Parathyroid adenoma (tissue), 2 donors: ENCODE measurements at regions not wholly inside any gene's neighbourhood (a gene's known extent, or its start where the extent isn't known, plus 50 kb on each side); places are given as distances from the start of the nearest gene placed in this dataset.
"Not testable (repeated sequence)": the region's sequence is repeated elsewhere in the genome, so short reads cannot be mapped to it uniquely, and the experiment has no call there.

Experiments
- H2AFZ ChIP-seq: fragments of 300-600 bp; sonication (generic); one replicate; pipeline ENCODE4 v1.7.0; 2017; ENCODE audit warnings: antibody characterized with exemption, mild to moderate bottlenecking
- H3K27ac ChIP-seq: fragments of 300-600 bp; sonication (generic); one replicate; pipeline ENCODE4 v1.7.0; 2017
- H3K27me3 ChIP-seq: fragments of 300-600 bp; sonication (generic); one replicate; pipeline ENCODE4 v1.7.0; 2017; ENCODE audit warnings: low read length; ENCODE audit not compliant: control insufficient read depth, insufficient read depth
- H3K36me3 ChIP-seq: fragments of 300-600 bp; sonication (generic); one replicate; pipeline ENCODE4 v1.7.0; 2017; ENCODE audit warnings: low read length; ENCODE audit not compliant: control insufficient read depth, insufficient read depth
- H3K4me1 ChIP-seq: fragments of 300-600 bp; sonication (generic); one replicate; pipeline ENCODE4 v1.7.0; 2017; ENCODE audit warnings: control low read depth
- H3K4me2 ChIP-seq: fragments of 300-600 bp; sonication (generic); one replicate; pipeline ENCODE4 v1.7.0; 2017; ENCODE audit warnings: low read length
- H3K4me3 ChIP-seq: fragments of 300-600 bp; sonication (generic); one replicate; pipeline ENCODE4 v1.7.0; 2017; ENCODE audit warnings: low read depth, low read length
- H3K79me2 ChIP-seq: fragments of 300-600 bp; sonication (generic); one replicate; pipeline ENCODE4 v1.7.0; 2017; ENCODE audit warnings: control low read depth
- H3K9ac ChIP-seq: fragments of 300-600 bp; sonication (generic); one replicate; pipeline ENCODE4 v1.7.0; 2017; ENCODE audit warnings: mild to moderate bottlenecking
- H3K9me3 ChIP-seq: fragments of 300-600 bp; sonication (generic); one replicate; pipeline ENCODE4 v1.7.0; 2017; ENCODE audit warnings: low read length; ENCODE audit not compliant: control insufficient read depth
- CTCF ChIP-seq: fragments of 300-600 bp; sonication (generic); IDR thresholded peaks from one replicate; pipeline ENCODE4 v1.7.0; 2017; ENCODE audit warnings: antibody characterized with exemption, mild to moderate bottlenecking
- donor health status: primary hyperparathyroidism.

- H3K27me3 ChIP-seq: no peaks in the 10 kb centered on the region
- no peak overlapping the region for H3K9ac ChIP-seq
- H3K4me1 ChIP-seq: no peaks in the 10 kb centered on the region
- no peaks in the 10 kb centered on the region for H3K36me3 ChIP-seq
- no peak overlapping the region for H3K27ac ChIP-seq
- no peaks in the 10 kb centered on the region for H3K9me3 ChIP-seq
- TF ChIP-seq CTCF: no peak
- H2AFZ ChIP-seq: no peak overlapping the region
- no peak overlapping the region for H3K4me3 ChIP-seq
- H3K4me2 ChIP-seq: no peak overlapping the region
- no peaks in the 10 kb centered on the region for H3K79me2 ChIP-seq
Observed at GRCh38 chr14:101630056-101630965, 69.0 kb downstream of the DIO3 start.

- Histone ChIP-seq H3K9ac (no peak overlapping the region), H3K4me1 (no peaks in the 10 kb centered on the region), H3K79me2 (no peaks in the 10 kb centered on the region), H3K4me2 (no peak overlapping the region), H3K27me3 (no peaks in the 10 kb centered on the region), H3K4me3 (no peak overlapping the region), H2AFZ (no peak overlapping the region), H3K36me3 (no peaks in the 10 kb centered on the region), H3K9me3 (no peaks in the 10 kb centered on the region), H3K27ac (no peak overlapping the region)
- no peak for TF ChIP-seq CTCF
Observed at GRCh38 chr14:101631199-101631598, 69.9 kb downstream of the DIO3 start.

- not testable (repeated sequence) for H3K27me3 ChIP-seq, H3K79me2 ChIP-seq, H3K4me3 ChIP-seq, H3K27ac ChIP-seq, H3K9ac ChIP-seq, H3K4me2 ChIP-seq, H3K36me3 ChIP-seq, H3K4me1 ChIP-seq, H2AFZ ChIP-seq, H3K9me3 ChIP-seq
Observed at GRCh38 chr14:101631970-101632369, 70.7 kb downstream of the DIO3 start.

- no peak overlapping the region for H3K4me3 ChIP-seq
- H3K27me3 ChIP-seq: no peaks in the 10 kb centered on the region
- TF ChIP-seq CTCF: no peak
- no peaks in the 10 kb centered on the region for H3K9me3 ChIP-seq
- H3K4me1 ChIP-seq: no peaks in the 10 kb centered on the region
- H3K36me3 ChIP-seq: no peaks in the 10 kb centered on the region
- no peak overlapping the region for H3K9ac ChIP-seq
- no peak overlapping the region for H3K27ac ChIP-seq
- H3K79me2 ChIP-seq: no peaks in the 10 kb centered on the region
- H2AFZ ChIP-seq: no peak overlapping the region
- H3K4me2 ChIP-seq: no peak overlapping the region
Observed at GRCh38 chr14:101632520-101632919, 71.2 kb downstream of the DIO3 start.

- no peak overlapping the region for H3K27ac ChIP-seq
- H3K4me1 ChIP-seq: no peaks in the 10 kb centered on the region
- H3K27me3 ChIP-seq: no peaks in the 10 kb centered on the region
- H3K4me3 ChIP-seq: no peak overlapping the region
- H3K9me3 ChIP-seq: no peaks in the 10 kb centered on the region
- TF ChIP-seq CTCF: no peak
- H3K4me2 ChIP-seq: no peak overlapping the region
- H2AFZ ChIP-seq: no peak overlapping the region
- no peaks in the 10 kb centered on the region for H3K36me3 ChIP-seq
- H3K79me2 ChIP-seq: no peaks in the 10 kb centered on the region
- H3K9ac ChIP-seq: no peak overlapping the region
Observed at GRCh38 chr14:101633276-101633675, 72.0 kb downstream of the DIO3 start.
